ENCODE measurements at regions not wholly inside any gene's neighbourhood (a gene's known extent, or its start where the extent isn't known, plus 50 kb on each side); places are given as distances from the start of the nearest gene placed in this dataset.
A peak's percentile ranks its signal among the peaks of the same experiment; 100 is the strongest.

GRCh38 chr2:205937211-205937610, 148.8 kb downstream of the INO80D start:
- DNase-seq = no peak

- no peak for DNase-seq
Measured at GRCh38 chr2:205936446-205936845, 149.5 kb downstream of the INO80D start.

- DNase-seq = no peak
Measured at GRCh38 chr2:205934443-205934842, 151.5 kb downstream of the INO80D start.

GRCh38 chr2:205932861-205933260, 153.1 kb downstream of the INO80D start:
- no peak for DNase-seq

GRCh38 chr2:205931388-205931787, 154.6 kb downstream of the INO80D start:
- no peak for DNase-seq

- DNase-seq = no peak
Measured at GRCh38 chr2:205930209-205930608, 155.8 kb downstream of the INO80D start.

GRCh38 chr2:205929246-205929942, 156.6 kb downstream of the INO80D start:
- no peak for DNase-seq

GRCh38 chr2:205925373-205926337, 160.3 kb downstream of the INO80D start:
- DNase-seq = peak; percentile 40

GRCh38 chr2:205924676-205925075, 161.3 kb downstream of the INO80D start:
- DNase-seq = no peak

- DNase-seq = no peak
Measured at GRCh38 chr2:205915130-205915524, 170.8 kb downstream of the INO80D start.

GRCh38 chr2:205914213-205915129, 171.5 kb downstream of the INO80D start:
- no peak for DNase-seq

- DNase-seq = no peak
Measured at GRCh38 chr2:205913668-205914067, 172.3 kb downstream of the INO80D start.

GRCh38 chr2:205911306-205911705, 174.7 kb downstream of the INO80D start:
- no peak for DNase-seq

GRCh38 chr2:205909184-205909572, 176.8 kb downstream of the INO80D start:
- no peak for DNase-seq

GRCh38 chr2:205908212-205909183, 177.5 kb downstream of the INO80D start:
- DNase-seq = no peak

- no peak for DNase-seq
Measured at GRCh38 chr2:205906419-205906818, 179.6 kb downstream of the INO80D start.

- no peak for DNase-seq
Measured at GRCh38 chr2:205905576-205905975, 180.4 kb downstream of the INO80D start.

- no peak for DNase-seq
Measured at GRCh38 chr2:205904873-205905272, 181.1 kb downstream of the INO80D start.

- peak; percentile 4 for DNase-seq
Measured at GRCh38 chr2:205903549-205904129, 182.3 kb downstream of the INO80D start.

- no peak for DNase-seq
Measured at GRCh38 chr2:205902900-205903237, 183.1 kb downstream of the INO80D start.
